GM23338 (cell line): ENCODE measurements at regions not wholly inside any gene's neighbourhood (a gene's known extent, or its start where the extent isn't known, plus 50 kb on each side); places are given as distances from the start of the nearest gene placed in this dataset.

ENCODE experiments used
- EZH2phosphoT487 ChIP-seq: fragments of 200-600 bp; sonication (generic); IDR thresholded peaks from one replicate; pipeline ENCODE4 v1.8.1; 2018; ENCODE audit warnings: antibody characterized with exemption; ENCODE audit not compliant: unreplicated experiment
- ZNF331 ChIP-seq: fragments of 250-450 bp; sonication (Bioruptor Pico); IDR thresholded peaks from 2 replicates; pipeline ENCODE4 v1.5.0; 2020; ENCODE audit warnings: low read depth, mild to moderate bottlenecking, moderate library complexity
- TF ChIP-seq, protein P1 (sequence below), 2 experiments: fragments of 200-600 bp in 1 of 2; sonication (generic) in 1 of 2; conservative IDR thresholded peaks; 2 replicates each; pipeline versions ENCODE4 v1.5.1 to v1.6.1; 2016 to 2017; ENCODE audit warnings: antibody characterized with exemption in 2 of 2, low read depth in 2 of 2, mild to moderate bottlenecking in 2 of 2, moderate library complexity in 1 of 2
- TF ChIP-seq, protein P2 (sequence below): IDR thresholded peaks from one replicate; pipeline ENCODE4 v1.6.1; 2018; ENCODE audit warnings: antibody characterized with exemption; ENCODE audit not compliant: unreplicated experiment

DNA sequence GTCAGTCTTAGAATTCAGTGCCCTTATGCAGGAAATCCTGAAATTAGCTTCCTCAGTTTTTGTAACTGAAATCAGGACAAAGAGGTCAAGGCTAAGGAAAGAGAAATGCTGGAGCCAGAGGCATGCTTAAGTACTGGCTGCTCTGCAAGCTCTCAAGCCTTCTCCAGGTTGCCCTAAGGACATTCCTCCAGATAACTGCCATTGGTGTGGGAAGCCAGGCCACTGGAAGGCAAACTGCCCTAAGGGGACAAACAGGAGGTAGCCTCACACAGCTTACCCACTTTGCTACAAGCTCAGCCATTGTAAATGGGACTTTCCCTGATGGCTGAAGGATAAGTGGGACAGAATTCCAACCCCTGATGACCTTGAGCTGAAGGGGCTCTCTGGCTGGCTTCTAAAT, 606.9 kb upstream of the PCDH10 start:
- TF ChIP-seq, protein P1, sequence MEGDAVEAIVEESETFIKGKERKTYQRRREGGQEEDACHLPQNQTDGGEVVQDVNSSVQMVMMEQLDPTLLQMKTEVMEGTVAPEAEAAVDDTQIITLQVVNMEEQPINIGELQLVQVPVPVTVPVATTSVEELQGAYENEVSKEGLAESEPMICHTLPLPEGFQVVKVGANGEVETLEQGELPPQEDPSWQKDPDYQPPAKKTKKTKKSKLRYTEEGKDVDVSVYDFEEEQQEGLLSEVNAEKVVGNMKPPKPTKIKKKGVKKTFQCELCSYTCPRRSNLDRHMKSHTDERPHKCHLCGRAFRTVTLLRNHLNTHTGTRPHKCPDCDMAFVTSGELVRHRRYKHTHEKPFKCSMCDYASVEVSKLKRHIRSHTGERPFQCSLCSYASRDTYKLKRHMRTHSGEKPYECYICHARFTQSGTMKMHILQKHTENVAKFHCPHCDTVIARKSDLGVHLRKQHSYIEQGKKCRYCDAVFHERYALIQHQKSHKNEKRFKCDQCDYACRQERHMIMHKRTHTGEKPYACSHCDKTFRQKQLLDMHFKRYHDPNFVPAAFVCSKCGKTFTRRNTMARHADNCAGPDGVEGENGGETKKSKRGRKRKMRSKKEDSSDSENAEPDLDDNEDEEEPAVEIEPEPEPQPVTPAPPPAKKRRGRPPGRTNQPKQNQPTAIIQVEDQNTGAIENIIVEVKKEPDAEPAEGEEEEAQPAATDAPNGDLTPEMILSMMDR (conservative IDR thresholded peaks at IDR 0.05; ENCODE audit: low read depth in 2 of 2): no peak
- TF ChIP-seq EZH2phosphoT487 (no peak), ZNF331 (CRISPR knock-in tag) (no peak)
- TF ChIP-seq, protein P2, sequence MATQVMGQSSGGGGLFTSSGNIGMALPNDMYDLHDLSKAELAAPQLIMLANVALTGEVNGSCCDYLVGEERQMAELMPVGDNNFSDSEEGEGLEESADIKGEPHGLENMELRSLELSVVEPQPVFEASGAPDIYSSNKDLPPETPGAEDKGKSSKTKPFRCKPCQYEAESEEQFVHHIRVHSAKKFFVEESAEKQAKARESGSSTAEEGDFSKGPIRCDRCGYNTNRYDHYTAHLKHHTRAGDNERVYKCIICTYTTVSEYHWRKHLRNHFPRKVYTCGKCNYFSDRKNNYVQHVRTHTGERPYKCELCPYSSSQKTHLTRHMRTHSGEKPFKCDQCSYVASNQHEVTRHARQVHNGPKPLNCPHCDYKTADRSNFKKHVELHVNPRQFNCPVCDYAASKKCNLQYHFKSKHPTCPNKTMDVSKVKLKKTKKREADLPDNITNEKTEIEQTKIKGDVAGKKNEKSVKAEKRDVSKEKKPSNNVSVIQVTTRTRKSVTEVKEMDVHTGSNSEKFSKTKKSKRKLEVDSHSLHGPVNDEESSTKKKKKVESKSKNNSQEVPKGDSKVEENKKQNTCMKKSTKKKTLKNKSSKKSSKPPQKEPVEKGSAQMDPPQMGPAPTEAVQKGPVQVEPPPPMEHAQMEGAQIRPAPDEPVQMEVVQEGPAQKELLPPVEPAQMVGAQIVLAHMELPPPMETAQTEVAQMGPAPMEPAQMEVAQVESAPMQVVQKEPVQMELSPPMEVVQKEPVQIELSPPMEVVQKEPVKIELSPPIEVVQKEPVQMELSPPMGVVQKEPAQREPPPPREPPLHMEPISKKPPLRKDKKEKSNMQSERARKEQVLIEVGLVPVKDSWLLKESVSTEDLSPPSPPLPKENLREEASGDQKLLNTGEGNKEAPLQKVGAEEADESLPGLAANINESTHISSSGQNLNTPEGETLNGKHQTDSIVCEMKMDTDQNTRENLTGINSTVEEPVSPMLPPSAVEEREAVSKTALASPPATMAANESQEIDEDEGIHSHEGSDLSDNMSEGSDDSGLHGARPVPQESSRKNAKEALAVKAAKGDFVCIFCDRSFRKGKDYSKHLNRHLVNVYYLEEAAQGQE: no peak
